GM19455 (cell line): ENCODE measurements at regions not wholly inside any gene's neighbourhood (a gene's known extent, or its start where the extent isn't known, plus 50 kb on each side); places are given as distances from the start of the nearest gene placed in this dataset.

Source experiments
- ATAC-seq: cut with Tn5 transposase; IDR thresholded peaks from one replicate; pipeline ENCODE4 v1.9.1; 2021; ENCODE audit not compliant: unreplicated experiment

DNA sequence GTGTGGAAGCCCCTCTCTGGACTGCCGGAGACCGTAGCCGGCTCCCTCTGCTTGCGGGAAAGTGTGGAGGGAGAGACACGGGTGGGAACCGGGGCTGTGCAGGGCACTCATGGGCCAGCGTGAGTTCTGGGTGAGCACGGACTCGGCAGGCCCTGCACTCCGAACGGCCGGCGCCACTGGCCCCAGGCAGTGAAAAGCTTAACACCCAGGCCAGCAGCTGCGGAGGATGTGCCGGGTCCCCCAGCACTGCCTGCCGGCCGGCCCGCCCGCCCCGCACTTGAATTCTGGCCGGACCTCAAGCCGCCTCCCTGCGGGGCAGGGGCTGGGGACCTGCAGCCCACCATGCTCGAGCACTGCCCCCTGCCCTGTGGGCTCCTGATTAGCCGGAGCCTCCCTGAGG is 147.0 kb downstream of the FGF9 start:
- no peak for ATAC-seq

DNA sequence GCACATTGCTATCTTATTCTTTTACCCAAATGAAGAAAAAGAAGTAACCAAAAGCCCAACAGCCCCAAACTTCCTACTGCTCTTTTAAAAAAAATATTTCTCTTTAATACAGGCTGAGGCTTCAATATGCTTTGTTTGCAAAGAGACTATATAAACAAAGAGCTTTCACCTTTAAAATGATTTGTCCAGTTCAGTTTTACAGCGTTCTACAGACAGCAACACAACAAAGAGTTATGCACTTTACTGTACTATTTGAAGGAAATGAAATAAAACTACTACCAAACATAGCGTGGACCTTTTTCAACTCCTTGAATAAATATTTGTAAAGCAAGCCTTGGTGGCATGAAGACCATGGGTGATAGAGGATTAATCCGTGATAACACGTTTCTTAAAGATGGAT is 151.2 kb downstream of the FGF9 start:
- ATAC-seq: no peak

DNA sequence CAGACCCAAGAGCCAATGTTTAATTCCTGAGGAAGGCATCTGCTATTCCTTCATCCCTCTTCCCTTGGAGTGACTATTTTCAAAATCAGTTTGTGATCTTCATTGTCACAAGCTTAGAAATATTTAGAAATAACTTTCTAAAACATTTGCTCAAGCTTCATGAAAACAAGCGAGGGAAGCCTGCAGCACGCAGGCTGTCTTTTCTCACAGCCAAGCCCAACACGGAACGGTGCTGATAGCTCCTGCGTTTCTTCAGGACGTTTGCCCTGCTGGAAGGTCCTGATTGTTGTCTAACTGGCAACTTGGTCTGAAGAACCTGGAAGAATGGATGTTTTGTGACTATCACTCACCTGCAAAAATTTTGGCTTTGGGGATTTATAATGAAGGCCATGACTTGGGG is 152.5 kb downstream of the FGF9 start:
- ATAC-seq: no peak

DNA sequence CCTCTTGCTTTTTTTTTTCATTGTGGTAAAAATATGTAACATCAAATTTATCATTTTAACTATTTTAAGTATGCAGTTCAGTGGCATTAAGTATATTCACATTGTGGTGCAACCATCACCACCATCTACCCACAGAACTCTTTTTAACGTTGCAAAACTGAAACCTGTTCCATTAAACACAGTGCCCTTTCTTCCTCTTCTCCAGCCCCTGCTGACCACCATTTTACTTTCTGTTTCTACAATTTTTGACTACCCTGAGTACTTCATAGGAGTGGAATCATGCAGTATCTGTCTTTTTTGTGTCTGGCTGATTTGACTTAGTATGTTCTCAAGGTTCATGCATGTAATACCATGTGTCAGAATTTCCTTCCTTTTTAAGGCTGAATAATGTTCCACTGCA is 153.1 kb downstream of the FGF9 start:
- no peak for ATAC-seq

DNA sequence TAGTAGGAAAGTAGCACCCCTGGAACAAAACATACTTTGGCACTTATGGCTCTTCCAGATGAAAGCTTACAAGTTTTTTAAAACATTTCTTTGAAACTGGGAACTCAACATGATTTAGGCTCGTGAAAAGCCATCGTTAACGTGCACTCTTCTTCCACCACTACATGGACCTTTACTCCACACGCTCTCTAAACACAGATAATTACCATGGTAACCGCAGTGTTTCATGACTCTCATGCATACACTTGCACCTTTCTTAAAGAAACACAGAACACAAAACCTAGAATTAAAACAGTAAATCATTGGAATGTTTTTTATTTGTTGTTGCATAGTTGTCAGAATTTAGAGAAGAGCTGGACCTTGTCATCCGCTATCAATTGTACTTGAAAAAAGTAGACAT is 154.3 kb downstream of the FGF9 start:
- no peak for ATAC-seq

DNA sequence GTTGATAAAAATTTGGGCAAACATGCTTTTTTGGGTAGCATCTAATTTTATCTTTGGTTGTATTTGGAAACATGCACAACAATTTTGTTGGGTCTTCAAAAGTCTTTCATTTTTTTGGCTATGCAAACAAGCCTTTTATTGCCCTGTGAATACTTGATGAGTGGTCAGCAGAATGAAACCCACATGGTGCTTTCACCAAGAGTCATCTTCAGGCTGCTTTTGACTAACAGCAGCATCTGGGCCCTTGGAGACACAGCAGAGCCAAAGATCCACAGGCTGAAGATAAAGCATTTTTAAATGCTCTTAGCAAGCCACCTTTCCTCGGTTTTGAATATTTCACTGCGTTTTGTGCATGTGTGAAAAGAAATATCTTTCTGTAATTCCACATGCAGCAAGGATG is 154.9 kb downstream of the FGF9 start:
- ATAC-seq: no peak

DNA sequence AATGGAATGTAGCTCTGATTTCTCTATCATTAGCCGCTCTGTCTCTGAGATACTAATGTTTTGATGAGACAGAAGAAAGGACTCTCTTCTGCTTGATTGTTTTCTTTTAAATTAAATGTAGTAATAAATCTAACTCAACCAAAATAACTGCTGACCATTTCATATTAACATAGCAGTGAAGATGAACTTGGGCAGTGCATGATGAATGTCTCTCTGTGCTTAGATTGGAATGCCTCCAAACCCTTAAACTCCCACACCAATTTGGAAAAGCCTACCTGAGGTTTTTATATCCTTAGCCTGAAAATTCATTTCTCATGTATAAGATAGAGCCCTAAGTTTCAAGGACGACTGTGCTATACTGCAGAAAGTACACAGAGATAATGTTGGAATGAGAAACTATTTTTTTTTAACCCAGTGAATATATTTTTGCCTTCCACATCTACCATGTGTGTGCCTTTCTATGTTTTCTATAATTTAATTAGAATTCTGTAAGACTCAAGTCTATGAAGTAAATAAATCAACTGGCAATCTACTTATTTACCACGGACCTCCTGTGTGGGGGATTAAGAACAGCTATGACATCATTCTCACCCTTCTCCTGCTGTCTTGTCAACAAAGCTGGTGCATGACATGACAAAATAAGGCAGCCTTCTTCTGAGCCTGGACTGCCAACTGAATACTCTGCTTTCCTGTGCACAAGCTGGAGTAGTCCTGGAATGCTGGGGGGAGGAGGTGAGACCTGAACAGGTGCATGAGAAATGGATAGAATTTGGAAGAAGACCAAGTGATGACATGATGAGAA is 155.5 kb downstream of the FGF9 start:
- no peak for ATAC-seq

DNA sequence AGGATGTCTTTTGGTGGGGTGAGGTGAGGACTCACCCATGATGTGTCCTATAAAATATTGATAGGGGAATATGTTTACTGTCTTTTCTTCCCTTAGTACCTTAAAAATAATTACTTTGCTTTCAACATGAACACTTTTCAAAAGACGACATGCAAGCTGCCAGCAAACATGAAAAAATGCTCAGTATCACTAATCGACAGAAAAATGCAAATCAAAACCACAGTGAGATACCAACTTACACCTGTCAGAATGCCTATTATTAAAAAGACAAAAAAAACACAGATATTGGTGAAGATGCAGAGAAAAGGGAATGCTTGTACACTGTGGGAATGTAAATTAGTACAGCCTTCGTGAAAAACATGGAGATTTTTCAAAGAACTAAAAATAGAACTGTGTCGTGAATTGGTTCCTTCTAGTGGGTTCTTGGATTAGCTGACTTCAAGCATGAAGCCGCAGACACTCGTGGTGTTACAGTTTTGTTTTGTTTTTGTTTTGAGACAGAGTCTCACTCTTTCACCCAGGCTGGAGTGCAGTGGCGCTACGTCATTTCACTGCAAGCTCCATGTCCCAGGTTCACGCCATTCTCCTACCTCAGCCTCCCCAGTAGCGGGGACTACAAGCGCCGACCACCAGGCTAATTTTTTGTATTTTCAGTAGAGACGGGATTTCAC is 160.9 kb downstream of the FGF9 start:
- no peak for ATAC-seq

DNA sequence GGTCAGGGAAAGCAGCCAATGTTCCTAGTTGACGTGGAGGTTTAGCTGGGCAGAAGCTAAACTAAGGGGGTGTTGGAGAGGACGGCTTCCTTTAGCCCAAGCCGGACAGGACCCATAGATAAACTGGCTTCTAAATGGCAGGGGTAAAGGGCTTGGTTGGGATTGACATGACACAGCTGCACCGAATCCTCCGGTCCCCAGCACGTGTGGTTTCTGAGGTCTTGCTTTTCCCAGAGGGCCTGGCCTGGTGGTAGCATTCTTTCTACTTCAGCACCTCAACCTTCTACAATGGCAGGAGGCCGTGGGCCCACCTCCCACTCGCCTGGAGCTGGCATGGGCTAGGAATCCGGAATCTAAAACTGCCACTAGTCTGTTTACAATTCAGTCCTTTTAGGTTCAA is 163.0 kb downstream of the FGF9 start:
- ATAC-seq: no peak

DNA sequence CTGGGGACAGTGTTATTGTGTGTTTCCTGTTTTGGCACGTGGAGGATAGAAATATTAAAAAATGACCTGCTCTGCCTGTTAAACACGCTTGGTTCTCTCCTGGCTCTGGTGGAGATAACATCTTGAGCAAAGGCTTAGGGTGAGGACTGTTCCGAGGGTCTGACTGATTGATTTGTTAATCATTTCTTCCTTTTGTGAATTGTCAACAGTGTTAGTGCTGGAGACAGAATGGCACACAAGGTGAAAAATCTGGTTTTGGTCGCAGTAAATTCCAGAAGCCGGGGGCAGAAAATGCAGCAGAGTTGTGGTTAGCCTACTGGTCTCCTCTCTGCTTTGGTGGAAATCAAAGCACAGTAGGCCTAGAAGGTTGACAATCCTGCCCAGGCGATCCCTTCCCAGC is 163.6 kb downstream of the FGF9 start:
- no peak for ATAC-seq

DNA sequence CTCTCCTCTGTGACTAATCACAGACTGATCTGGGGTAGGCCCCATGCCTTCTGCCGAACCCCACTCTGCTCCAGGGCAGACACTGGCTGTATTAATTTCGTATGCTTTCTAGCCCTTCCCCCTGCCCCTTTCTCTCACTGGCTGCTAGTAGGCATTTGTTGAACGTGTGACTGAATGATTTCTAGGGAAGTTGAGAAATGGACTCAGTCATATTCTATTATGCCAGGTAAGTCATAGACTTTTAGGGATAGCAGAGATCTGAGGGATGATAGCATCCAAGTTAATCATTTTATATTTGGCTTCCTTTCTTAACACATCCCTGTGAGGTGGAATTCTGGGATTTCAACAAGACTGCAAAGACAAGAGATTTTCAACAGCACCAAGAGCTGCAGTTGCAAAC is 166.4 kb downstream of the FGF9 start:
- ATAC-seq: no peak

DNA sequence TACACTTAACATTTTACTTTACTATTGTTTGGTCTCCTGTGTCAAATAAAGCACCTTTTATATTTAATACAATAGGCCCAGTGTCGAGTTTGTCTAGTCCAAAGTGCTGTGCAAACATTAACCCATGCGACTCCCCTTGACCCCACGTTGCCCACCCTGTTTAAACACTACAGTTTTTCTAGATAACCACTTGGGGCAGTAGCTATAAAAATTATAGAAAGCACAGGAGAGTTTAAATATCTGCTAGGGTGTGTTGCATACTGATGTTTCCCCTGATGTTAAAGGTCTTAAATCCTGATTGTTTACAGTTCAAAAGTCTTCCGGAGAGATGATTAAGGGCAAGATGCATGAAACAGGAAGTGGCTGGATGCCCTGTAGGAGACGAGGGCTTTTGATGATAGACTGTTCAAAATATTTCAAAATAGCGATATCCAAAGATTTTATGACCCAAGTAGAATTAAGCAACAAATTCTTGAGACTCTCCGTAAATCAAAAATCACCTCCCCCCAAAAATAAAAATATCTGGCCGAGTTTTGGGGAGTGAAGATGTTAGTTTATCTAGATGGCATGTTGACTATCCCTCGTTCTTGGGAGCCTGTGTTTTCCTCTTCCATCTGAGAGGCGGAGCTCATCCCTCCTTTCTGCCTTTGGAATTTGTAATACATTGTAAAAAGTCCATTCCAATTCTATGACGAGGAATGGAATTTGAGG is 167.1 kb downstream of the FGF9 start:
- no peak for ATAC-seq

DNA sequence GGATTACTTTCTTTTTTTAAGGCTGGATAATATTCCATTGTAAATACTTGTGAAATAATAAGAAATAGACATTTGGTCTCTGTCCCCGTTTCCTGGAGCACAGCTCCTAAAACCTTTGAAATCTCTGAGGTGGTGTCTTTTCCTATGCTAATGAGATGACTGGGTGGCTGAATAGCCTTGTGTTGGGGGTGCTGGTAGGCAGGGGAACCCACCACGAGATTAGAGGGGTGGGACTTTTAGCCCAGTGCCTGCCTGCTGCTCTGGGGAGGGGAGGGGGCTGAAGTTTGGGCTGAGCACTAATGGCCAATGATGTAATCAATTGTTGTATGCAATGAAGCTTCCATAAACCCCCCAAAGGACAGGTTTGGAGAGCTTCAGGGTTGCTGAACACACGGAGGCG is 175.7 kb downstream of the FGF9 start:
- no peak for ATAC-seq

DNA sequence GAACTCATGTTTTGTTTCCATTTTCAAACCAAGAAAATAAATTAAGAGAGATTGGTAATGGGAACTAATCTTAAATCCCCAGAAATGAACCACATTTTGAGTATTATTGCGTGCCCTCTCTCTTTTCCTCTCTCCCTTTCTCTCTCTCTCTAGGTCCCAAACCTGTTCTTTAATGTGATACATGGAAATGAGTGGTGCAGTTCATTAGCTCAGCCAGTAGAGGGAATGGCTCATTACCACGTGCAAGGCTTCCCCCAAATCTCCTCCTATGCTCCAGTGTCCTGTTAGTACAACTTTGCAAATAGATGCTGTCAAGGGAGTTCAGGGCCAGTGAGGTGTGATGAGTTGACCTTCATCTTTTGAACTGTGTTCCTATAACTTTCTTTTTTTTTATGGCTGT is 178.4 kb downstream of the FGF9 start:
- ATAC-seq: no peak

DNA sequence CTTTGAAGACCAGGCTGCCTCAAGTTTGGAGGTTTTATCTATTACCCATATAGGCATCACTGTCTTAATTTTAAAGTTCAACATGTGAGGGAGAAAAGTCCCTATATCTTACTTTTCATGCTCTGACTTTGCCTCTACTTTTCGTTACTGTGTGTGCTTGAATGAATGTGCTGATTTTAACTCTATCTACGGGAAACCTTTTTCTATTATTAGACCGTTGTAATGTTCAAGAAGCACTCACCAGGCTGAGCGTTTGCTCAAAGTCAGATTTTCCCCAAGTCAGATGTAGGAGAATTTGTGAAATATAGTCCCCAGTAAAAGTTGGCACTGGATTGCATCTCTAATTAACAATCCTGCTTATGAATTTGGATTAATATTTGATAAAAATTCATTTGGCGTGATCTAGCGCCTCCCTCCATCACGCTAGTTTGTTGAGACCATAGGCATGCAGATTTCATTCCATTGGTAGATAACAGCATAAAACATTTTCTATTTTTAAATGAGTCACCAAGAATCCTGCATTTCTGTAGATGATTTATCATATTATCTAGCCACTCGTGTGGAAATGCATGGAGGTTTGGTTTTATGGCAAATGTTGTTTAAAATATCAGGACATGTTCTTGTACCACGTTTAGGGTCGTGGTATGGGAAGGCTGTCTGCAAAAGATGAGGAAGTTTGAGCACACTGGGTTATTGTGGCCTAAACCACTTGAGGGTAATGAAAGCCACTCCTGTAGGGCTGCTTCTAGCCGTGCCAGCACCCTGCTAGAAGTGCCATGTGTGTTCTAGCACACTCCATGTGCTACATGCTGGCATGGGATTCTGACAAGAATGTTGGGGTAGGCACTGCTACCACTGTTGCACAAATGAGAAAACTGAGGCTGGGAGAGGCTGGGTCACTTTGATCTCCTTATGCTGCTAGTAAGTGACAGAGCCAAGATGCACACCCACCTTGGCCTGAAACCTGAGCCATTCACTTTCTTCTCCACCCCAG is 179.4 kb downstream of the FGF9 start:
- no peak for ATAC-seq

DNA sequence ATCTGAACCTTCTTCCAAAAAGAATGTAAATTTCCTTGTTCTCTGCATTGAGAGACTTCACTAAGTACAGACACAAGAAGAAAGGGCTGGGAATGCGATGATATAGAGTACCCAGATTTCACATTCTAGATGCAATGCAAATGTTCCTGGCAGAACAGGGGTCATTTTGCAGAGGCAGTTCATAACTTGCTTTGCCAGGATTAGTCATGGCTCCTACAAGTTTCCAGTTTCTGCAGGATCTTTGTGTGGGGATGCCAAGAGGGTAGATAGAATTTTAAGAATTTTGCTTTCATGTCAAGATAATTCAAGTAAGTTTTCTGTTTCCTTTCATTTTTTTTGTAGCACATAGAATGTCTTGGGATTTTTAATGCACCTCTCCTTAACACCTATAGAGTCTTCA is 181.2 kb downstream of the FGF9 start:
- ATAC-seq: no peak

DNA sequence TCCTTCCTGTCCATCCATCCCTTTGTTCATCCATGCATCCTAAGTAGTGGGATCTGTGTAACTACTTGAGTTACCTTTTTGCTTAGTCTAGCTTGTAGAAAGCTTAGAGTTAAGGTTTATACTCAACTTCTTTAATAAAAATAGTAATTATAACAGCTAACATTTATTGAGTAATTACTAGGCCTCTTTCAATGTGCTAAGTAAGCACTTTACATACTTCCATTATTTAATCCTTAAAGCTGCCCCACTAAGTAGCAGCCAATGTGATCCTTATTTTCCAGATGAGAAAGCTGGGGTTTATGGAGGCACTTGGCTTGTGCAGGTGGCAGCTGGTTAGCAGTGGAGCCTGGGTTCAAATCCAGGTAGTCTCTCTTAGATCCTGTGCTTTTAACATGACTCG is 182.9 kb downstream of the FGF9 start:
- no peak for ATAC-seq

DNA sequence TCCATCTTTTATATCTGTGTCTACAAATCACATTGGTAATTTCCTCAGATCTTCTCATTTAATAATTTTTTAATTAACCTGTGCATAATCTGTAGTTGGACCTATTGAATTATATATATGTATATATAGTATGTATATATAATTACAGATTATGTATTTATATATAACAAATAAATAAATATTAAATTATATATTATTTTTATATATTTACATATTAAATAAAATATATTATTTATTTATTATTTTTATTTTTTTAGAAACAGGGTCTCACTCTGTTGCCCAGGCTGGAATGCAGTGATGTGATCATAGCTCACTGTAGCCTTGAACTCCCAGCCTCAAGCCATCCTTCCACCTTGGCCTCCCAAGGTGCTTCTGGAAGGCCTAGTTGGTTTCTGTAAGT is 197.9 kb downstream of the FGF9 start:
- ATAC-seq: no peak

DNA sequence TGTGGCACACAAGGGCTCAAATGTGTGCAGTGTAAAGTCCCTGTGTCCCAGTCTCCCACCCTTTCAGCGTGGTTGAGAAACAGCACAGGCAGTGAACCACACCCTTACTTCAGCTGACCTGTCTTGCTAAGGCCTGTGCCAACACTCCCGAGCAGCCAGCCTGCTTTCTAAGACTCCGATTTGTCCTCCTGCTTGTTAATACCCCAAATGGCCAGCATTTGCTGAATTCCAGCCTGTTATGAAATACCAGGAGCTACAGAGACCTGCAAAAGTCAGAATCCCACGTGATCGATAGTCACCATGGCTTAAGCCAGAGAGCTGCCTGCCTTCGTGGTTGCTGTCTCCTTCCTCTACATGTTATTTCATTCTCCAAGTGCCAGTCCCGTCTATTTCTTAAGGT is 200.5 kb downstream of the FGF9 start:
- ATAC-seq: no peak

DNA sequence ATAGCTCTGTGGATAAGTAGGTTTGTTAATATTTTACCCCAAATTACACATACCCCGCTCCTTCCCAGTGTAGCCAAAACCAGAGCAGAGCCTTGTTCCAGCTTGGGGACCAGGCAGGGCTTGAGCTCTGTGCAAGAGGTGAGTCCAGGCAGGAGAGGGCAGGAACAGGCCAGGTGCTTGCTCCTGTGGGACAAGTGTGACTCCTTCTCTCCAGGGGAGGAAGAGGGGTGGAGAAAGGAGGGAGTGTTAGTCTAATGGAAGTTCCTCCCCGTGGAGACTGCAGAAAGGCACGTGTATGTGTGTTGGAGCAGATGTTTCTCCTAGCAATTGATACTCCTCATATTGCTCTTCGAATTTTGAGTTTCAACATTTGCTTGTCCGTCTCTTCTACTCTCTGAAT is 201.0 kb downstream of the FGF9 start:
- ATAC-seq: no peak

DNA sequence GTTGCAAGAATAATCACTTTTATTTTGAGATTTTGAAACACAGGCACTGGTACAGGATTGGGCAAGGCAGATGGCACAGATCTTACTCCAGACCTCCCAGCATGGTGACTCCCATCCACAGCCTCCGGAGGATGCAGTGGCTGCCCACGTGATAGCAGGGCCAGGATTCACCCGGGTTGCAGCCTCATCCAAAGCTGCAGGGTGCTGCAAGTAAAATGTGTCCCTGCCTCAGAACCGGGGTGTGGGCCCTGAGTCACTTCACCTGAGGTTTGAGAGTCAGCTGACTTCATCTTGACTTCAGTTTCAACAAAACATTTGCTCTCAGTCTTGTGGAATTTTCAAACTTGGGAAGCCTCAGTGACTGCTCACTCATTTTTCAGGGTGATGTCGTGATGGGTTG is 201.9 kb downstream of the FGF9 start:
- no peak for ATAC-seq
